HG03139 (cell line): ENCODE measurements at regions not wholly inside any gene's neighbourhood (a gene's known extent, or its start where the extent isn't known, plus 50 kb on each side); places are given as distances from the start of the nearest gene placed in this dataset.
"Not testable (repeated sequence)": the region's sequence is repeated elsewhere in the genome, so short reads cannot be mapped to it uniquely, and the experiment has no call there.

Experiments
- ATAC-seq: cut with Tn5 transposase; IDR thresholded peaks from one replicate; pipeline ENCODE4 v1.9.1; 2021; ENCODE audit not compliant: unreplicated experiment

- ATAC-seq = no peak
Measured at GRCh38 chr14:55891692-55892091, 226.5 kb upstream of the PELI2 start.

- no peak for ATAC-seq
Measured at GRCh38 chr14:55892906-55893305, 225.3 kb upstream of the PELI2 start.

GRCh38 chr14:55893705-55894104 is 224.5 kb upstream of the PELI2 start:
- no peak for ATAC-seq

GRCh38 chr14:55897031-55897430 is 221.2 kb upstream of the PELI2 start:
- ATAC-seq = no peak

GRCh38 chr14:55898938-55899337 is 219.3 kb upstream of the PELI2 start:
- ATAC-seq = no peak

- ATAC-seq = no peak
Measured at GRCh38 chr14:55899531-55899930, 218.7 kb upstream of the PELI2 start.

- ATAC-seq = no peak
Measured at GRCh38 chr14:55900749-55901148, 217.5 kb upstream of the PELI2 start.

- no peak for ATAC-seq
Measured at GRCh38 chr14:55901291-55901690, 216.9 kb upstream of the PELI2 start.

GRCh38 chr14:55902241-55902640 is 216.0 kb upstream of the PELI2 start:
- no peak for ATAC-seq

- ATAC-seq = no peak
Measured at GRCh38 chr14:55904086-55904485, 214.1 kb upstream of the PELI2 start.

GRCh38 chr14:55908106-55908505 is 210.1 kb upstream of the PELI2 start:
- no peak for ATAC-seq

GRCh38 chr14:55909879-55910278 is 208.3 kb upstream of the PELI2 start:
- ATAC-seq = no peak

GRCh38 chr14:55910601-55911243 is 207.5 kb upstream of the PELI2 start:
- no peak for ATAC-seq

- ATAC-seq = no peak
Measured at GRCh38 chr14:55911776-55912175, 206.4 kb upstream of the PELI2 start.

GRCh38 chr14:55912344-55912743 is 205.9 kb upstream of the PELI2 start:
- ATAC-seq = no peak

- no peak for ATAC-seq
Measured at GRCh38 chr14:55913324-55914025, 204.7 kb upstream of the PELI2 start.

- no peak for ATAC-seq
Measured at GRCh38 chr14:55914771-55915170, 203.4 kb upstream of the PELI2 start.

GRCh38 chr14:55915456-55915855 is 202.8 kb upstream of the PELI2 start:
- ATAC-seq = no peak

- ATAC-seq = not testable (repeated sequence)
Measured at GRCh38 chr14:55919800-55920199, 198.4 kb upstream of the PELI2 start.

- ATAC-seq = no peak
Measured at GRCh38 chr14:55921511-55921910, 196.7 kb upstream of the PELI2 start.

- no peak for ATAC-seq
Measured at GRCh38 chr14:55926007-55926406, 192.2 kb upstream of the PELI2 start.

- no peak for ATAC-seq
Measured at GRCh38 chr14:55927028-55927427, 191.2 kb upstream of the PELI2 start.

- no peak for ATAC-seq
Measured at GRCh38 chr14:55928276-55928675, 189.9 kb upstream of the PELI2 start.
